ENCODE measurements at regions not wholly inside any gene's neighbourhood (a gene's known extent, or its start where the extent isn't known, plus 50 kb on each side); places are given as distances from the start of the nearest gene placed in this dataset.

- H3K9me1 ChIP-seq (replicated peaks; ENCODE audit: control insufficient read depth, extremely low read depth, insufficient read depth, low read length), result no peaks in the 10 kb centered on the region
- DNase-seq (ENCODE audit: low read depth, low spot score), result no peak
- no peaks in the 10 kb centered on the region for H3K79me2 ChIP-seq (ENCODE audit: control insufficient read depth, insufficient read depth, low read length)
- no peaks in the 10 kb centered on the region for H3K4me1 ChIP-seq (ENCODE audit: control insufficient read depth, extremely low read depth, insufficient read depth, low read length)
- no peak overlapping the region for H3K4me2 ChIP-seq (ENCODE audit: insufficient read depth, low read length)
- TF ChIP-seq EZH2 (IDR thresholded peaks at IDR 0.05; ENCODE audit: borderline replicate concordance, low read depth, low read length, severe bottlenecking), result no peak
- TF ChIP-seq POLR2AphosphoS5 (IDR thresholded peaks at IDR 0.05; ENCODE audit: insufficient read depth, low read depth, low read length), result no peak
- TF ChIP-seq MAX (IDR thresholded peaks at IDR 0.05; ENCODE audit: insufficient read depth, insufficient read length), result no peak
- TF ChIP-seq GATA2 (IDR thresholded peaks at IDR 0.05; ENCODE audit: insufficient read depth, insufficient read length, low read depth, low read length), result no peak
- TF ChIP-seq CTCF (IDR thresholded peaks at IDR 0.05; ENCODE audit: extremely low read depth in 1 of 2, insufficient read depth in 1 of 2, low read depth in 1 of 2, low read length in 2 of 2), result no peak
- TF ChIP-seq MYC (IDR thresholded peaks at IDR 0.05; ENCODE audit: low read depth, low read length), result no peak
- no peak for TF ChIP-seq FOS (IDR thresholded peaks at IDR 0.05; ENCODE audit: borderline replicate concordance, insufficient read depth, low read length)
- no peak for TF ChIP-seq JUN (IDR thresholded peaks at IDR 0.05; ENCODE audit: borderline replicate concordance, insufficient read depth, insufficient read length, low read depth)
- dilution Hi-C loops (cut with MboI; ENCODE audit: extremely low pct_ligation_motif_present, low sequenced_read_pairs) (no loop called here), intact Hi-C loops (cut with micrococcal nuclease) (no loop called here)
- H3K27me3 ChIP-seq (ENCODE audit: control insufficient read depth in 2 of 2, insufficient read depth in 2 of 2, low read length in 2 of 2), result peaks cover 0 to under 1% of the 10 kb centered on the region in 2 experiments
- FAIRE-seq, result no peak
- H3K4me3 ChIP-seq (replicated peaks in 1 of 3; ENCODE audit: insufficient read depth in 1 of 3, low read depth in 1 of 3, low read length in 3 of 3), result no peak overlapping the region
- H2AFZ ChIP-seq (ENCODE audit: low read depth, low read length), result no peak overlapping the region
- no peaks in the 10 kb centered on the region for H3K36me3 ChIP-seq (ENCODE audit: control insufficient read depth in 2 of 2, extremely low read depth in 1 of 2, insufficient read depth in 2 of 2, low read length in 2 of 2)
- CTCF ChIA-PET, result no interaction called here
- no peak overlapping the region for H3K27ac ChIP-seq (ENCODE audit: insufficient read depth, low read depth, low read length)
- H3K9ac ChIP-seq (replicated peaks; ENCODE audit: extremely low read depth, insufficient read depth, low read length), result no peak overlapping the region
- no peaks in the 10 kb centered on the region for H3K9me3 ChIP-seq (replicated peaks; ENCODE audit: control insufficient read depth, insufficient read depth, low read length)
- no TSS peak for BruUV-seq (replicated peaks)
- no peaks in the 10 kb centered on the region for H4K20me1 ChIP-seq (replicated peaks; ENCODE audit: control insufficient read depth, extremely low read depth, insufficient read depth, low read length)
- POLR2A ChIA-PET, result no interaction called here
These were observed 198.2 kb downstream of the EMX2 start for GRCh38 chr10:117740691-117741222.

All from endothelial cell of umbilical vein (primary cell).